Calu3 (cell line): ENCODE measurements at regions not wholly inside any gene's neighbourhood (a gene's known extent, or its start where the extent isn't known, plus 50 kb on each side); places are given as distances from the start of the nearest gene placed in this dataset.

Experiments
- BruUV-seq: library from RNA; stranded (reverse); fragments of 400-500 nt; replicated peaks from 2 replicates; lab custom pipeline; 2021; lab: Mats Ljungman, UMichigan
- CTCF ChIA-PET: fragments of 300-600 bp; sonication (Branson Sonifier 250); formaldehyde crosslinking; loops from one replicate; lab custom pipeline; 2022; ENCODE audit warnings: antibody characterized with exemption; lab: Charles Lee
- DNase-seq: peaks from one replicate; pipeline ENCODE4 v3.0.0; 2022
- H3K27ac Mint-ChIP-seq: one replicate; pipeline ENCODE4 v1.8.0; 2022; ENCODE audit warnings: mixed read lengths; ENCODE audit not compliant: unreplicated experiment
- H3K27me3 Mint-ChIP-seq: one replicate; pipeline ENCODE4 v1.8.0; 2022; ENCODE audit warnings: mixed read lengths; ENCODE audit not compliant: unreplicated experiment
- H3K36me3 Mint-ChIP-seq: one replicate; pipeline ENCODE4 v1.8.0; 2022; ENCODE audit warnings: mild to moderate bottlenecking, moderate library complexity, mixed read lengths; ENCODE audit not compliant: insufficient read depth, unreplicated experiment
- H3K4me1 Mint-ChIP-seq: one replicate; pipeline ENCODE4 v1.8.0; 2022; ENCODE audit warnings: mild to moderate bottlenecking, low read depth, mixed read lengths; ENCODE audit not compliant: unreplicated experiment
- H3K4me3 Mint-ChIP-seq: one replicate; pipeline ENCODE4 v1.8.0; 2022; ENCODE audit warnings: mild to moderate bottlenecking, low read depth, moderate library complexity, mixed read lengths; ENCODE audit not compliant: unreplicated experiment
- H3K9me3 Mint-ChIP-seq: one replicate; pipeline ENCODE4 v1.8.0; 2022; ENCODE audit warnings: low read depth, mixed read lengths; ENCODE audit not compliant: unreplicated experiment
- CTCF ChIP-seq: fragments of 200-600 bp; IDR thresholded peaks from one replicate; pipeline ENCODE4 v1.8.0; 2022; ENCODE audit warnings: antibody characterized with exemption; ENCODE audit not compliant: unreplicated experiment
- intact Hi-C: fragments of 100-400 bp; cut with micrococcal nuclease; formaldehyde crosslinking; loops from one replicate; pipeline ENCODE4 v1.10.0; 2022; ENCODE audit not compliant: unreplicated experiment

GRCh38 chr13:97114651-97115050 lies 107.5 kb upstream of the MBNL2 start:
- Mint-ChIP-seq H3K9me3 (no peaks in the 10 kb centered on the region), H3K27me3 (no peaks in the 10 kb centered on the region), H3K27ac (no peak overlapping the region), H3K36me3 (no peaks in the 10 kb centered on the region), H3K4me1 (peaks cover 51% of the 10 kb centered on the region), H3K4me3 (no peak overlapping the region)
- BruUV-seq: no TSS peak
- DNase-seq: no peak
- CTCF ChIA-PET: no interaction called here
- intact Hi-C loops: loop anchor here (5.0 kb wide), 3 partner anchors 78 to 243 kb away; no protein-coding TSS in a partner anchor
- no peak for TF ChIP-seq CTCF

- TF ChIP-seq CTCF: no peak
- no peak for DNase-seq
- Mint-ChIP-seq H3K9me3 (peaks cover 2% of the 10 kb centered on the region), H3K27me3 (no peaks in the 10 kb centered on the region), H3K4me3 (no peak overlapping the region), H3K4me1 (peaks cover 43% of the 10 kb centered on the region), H3K27ac (no peak overlapping the region), H3K36me3 (no peaks in the 10 kb centered on the region)
- CTCF ChIA-PET: no interaction called here
- BruUV-seq: no TSS peak
- intact Hi-C loops: loop anchor here (5.0 kb wide), 1 partner anchor 241 kb away; no protein-coding TSS in a partner anchor
Observed at GRCh38 chr13:97116754-97117153, 105.4 kb upstream of the MBNL2 start.

GRCh38 chr13:97117388-97117910 lies 104.7 kb upstream of the MBNL2 start:
- TF ChIP-seq CTCF: no peak
- CTCF ChIA-PET: no interaction called here
- no peak for DNase-seq
- Mint-ChIP-seq H3K9me3 (peaks cover 2% of the 10 kb centered on the region), H3K4me3 (no peak overlapping the region), H3K27me3 (no peaks in the 10 kb centered on the region), H3K27ac (no peak overlapping the region), H3K4me1 (peaks cover 40% of the 10 kb centered on the region), H3K36me3 (no peaks in the 10 kb centered on the region)
- no TSS peak for BruUV-seq
- intact Hi-C loops: loop anchor here (5.0 kb wide), 1 partner anchor 240 kb away; no protein-coding TSS in a partner anchor

- Mint-ChIP-seq H3K9me3 (peaks cover 2% of the 10 kb centered on the region), H3K27ac (no peak overlapping the region), H3K36me3 (no peaks in the 10 kb centered on the region), H3K4me3 (no peak overlapping the region), H3K4me1 (peaks cover 39% of the 10 kb centered on the region), H3K27me3 (no peaks in the 10 kb centered on the region)
- TF ChIP-seq CTCF: no peak
- no peak for DNase-seq
- intact Hi-C loops: loop anchor here (5.0 kb wide), 1 partner anchor 237 kb away; no protein-coding TSS in a partner anchor
- BruUV-seq: no TSS peak
- CTCF ChIA-PET: no interaction called here
Observed at GRCh38 chr13:97119943-97120342, 102.2 kb upstream of the MBNL2 start.
